HepG2 (cell line): ENCODE measurements at regions not wholly inside any gene's neighbourhood (a gene's known extent, or its start where the extent isn't known, plus 50 kb on each side); places are given as distances from the start of the nearest gene placed in this dataset.

Experiments
- CBX5 ChIP-seq: sonication (generic); formaldehyde crosslinking; IDR thresholded peaks from 2 replicates; pipeline ENCODE4 v1.4.0; 2020; ENCODE audit warnings: missing genetic modification reagents, borderline replicate concordance
- MAX ChIP-seq: IDR thresholded peaks from 2 replicates; pipeline ENCODE4 v1.6.1; 2012; ENCODE audit warnings: inconsistent platforms
- MYNN ChIP-seq: sonication (generic); formaldehyde crosslinking; IDR thresholded peaks from 2 replicates; pipeline ENCODE4 v1.4.0; 2020; ENCODE audit warnings: mild to moderate bottlenecking, low read depth, missing genetic modification reagents
- SAP130 ChIP-seq: IDR thresholded peaks from 2 replicates; pipeline ENCODE4 v1.6.1; 2016; ENCODE audit warnings: low read depth
- TF ChIP-seq, protein P1 (sequence below): sonication (generic); formaldehyde crosslinking; IDR thresholded peaks from 2 replicates; pipeline ENCODE4 v1.5.0; 2020; ENCODE audit warnings: mild to moderate bottlenecking, missing genetic modification reagents, moderate library complexity

DNA sequence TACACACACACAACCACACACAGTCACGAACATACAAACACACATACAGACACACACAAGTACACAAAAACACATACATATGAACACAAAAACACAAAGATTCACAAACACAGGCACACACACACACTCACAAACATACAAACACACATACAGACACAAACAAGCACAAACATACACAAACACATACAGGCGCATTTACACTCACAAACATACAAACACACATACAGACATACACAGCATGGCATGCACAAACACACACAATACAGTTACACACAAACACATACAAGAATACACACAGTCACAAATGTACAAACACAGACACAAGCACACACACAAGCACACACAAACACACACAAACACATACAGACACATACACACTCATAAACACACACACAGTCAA, 247.9 kb downstream of the TENT4A start:
- TF ChIP-seq, protein P1, sequence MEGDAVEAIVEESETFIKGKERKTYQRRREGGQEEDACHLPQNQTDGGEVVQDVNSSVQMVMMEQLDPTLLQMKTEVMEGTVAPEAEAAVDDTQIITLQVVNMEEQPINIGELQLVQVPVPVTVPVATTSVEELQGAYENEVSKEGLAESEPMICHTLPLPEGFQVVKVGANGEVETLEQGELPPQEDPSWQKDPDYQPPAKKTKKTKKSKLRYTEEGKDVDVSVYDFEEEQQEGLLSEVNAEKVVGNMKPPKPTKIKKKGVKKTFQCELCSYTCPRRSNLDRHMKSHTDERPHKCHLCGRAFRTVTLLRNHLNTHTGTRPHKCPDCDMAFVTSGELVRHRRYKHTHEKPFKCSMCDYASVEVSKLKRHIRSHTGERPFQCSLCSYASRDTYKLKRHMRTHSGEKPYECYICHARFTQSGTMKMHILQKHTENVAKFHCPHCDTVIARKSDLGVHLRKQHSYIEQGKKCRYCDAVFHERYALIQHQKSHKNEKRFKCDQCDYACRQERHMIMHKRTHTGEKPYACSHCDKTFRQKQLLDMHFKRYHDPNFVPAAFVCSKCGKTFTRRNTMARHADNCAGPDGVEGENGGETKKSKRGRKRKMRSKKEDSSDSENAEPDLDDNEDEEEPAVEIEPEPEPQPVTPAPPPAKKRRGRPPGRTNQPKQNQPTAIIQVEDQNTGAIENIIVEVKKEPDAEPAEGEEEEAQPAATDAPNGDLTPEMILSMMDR (CRISPR knock-in tag), result no peak
- TF ChIP-seq CBX5 (CRISPR knock-in tag) (no peak), SAP130 (CRISPR knock-in tag) (no peak), MYNN (no peak), MAX (no peak)
